ENCODE measurements at regions not wholly inside any gene's neighbourhood (a gene's known extent, or its start where the extent isn't known, plus 50 kb on each side); places are given as distances from the start of the nearest gene placed in this dataset.

DNA sequence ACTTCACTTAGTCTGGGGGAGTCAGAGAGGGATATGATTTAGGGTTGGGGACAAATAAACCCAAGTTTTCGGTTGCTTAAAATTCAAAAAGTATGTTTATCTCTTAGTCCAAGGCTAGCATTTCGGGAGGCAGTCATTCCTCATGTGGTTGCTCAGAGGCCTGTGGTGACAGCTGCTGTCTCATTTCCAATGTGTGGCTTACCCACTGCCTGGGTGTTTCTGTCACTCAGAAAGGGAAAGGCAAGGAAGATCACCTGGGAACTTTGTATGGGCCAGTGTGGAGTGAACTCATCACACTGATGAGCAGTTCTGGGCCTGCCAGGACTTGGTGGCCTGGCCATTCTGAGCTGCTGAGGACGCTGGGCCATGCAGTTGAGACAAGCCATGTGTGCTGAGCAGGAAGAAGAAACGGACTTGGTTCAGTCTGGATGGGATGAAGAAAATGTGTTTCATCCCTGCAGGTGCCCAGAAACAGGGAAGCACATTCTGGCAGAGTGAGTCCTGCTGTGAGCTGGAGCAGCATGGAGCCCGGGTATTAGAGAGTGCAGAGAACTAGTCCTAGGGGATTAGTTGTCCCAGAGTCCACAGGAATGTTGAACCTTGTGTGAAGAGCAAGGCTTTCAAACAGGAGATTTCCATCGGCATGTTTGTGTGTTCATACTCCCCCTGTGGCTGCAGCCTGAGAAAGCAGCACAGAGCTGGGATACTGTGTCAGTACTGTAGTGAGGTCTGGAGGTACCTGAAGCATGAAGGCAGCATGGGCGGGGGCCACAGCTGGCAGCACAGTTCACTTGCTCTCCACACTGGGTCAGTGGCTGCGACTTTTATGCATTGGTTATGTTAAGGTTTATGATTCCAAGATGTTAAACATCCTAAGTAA, 211.1 kb upstream of the IGFBP3 start:
- H3K4me3 ChIP-seq (ENCODE audit: low read depth, low read length), result no peak overlapping the region
- no peak overlapping the region for H3K27ac ChIP-seq (ENCODE audit: low read depth, low read length)
- TF ChIP-seq, protein P1, sequence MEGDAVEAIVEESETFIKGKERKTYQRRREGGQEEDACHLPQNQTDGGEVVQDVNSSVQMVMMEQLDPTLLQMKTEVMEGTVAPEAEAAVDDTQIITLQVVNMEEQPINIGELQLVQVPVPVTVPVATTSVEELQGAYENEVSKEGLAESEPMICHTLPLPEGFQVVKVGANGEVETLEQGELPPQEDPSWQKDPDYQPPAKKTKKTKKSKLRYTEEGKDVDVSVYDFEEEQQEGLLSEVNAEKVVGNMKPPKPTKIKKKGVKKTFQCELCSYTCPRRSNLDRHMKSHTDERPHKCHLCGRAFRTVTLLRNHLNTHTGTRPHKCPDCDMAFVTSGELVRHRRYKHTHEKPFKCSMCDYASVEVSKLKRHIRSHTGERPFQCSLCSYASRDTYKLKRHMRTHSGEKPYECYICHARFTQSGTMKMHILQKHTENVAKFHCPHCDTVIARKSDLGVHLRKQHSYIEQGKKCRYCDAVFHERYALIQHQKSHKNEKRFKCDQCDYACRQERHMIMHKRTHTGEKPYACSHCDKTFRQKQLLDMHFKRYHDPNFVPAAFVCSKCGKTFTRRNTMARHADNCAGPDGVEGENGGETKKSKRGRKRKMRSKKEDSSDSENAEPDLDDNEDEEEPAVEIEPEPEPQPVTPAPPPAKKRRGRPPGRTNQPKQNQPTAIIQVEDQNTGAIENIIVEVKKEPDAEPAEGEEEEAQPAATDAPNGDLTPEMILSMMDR (IDR thresholded peaks at IDR 0.05; ENCODE audit: low read depth, low read length), result peak; percentile 49
- H3K9me3 ChIP-seq (ENCODE audit: control insufficient read depth, insufficient read depth, low read length), result no peaks in the 10 kb centered on the region
- POLR2A ChIA-PET, result no interaction called here
- CTCF ChIA-PET, result interaction anchor here (0.7 to 1.6 kb wide), 4 partner anchors 14 to 227 kb away, joined by 3 to 20 read pairs (median 3); no protein-coding TSS in a partner anchor
- no peaks in the 10 kb centered on the region for H3K27me3 ChIP-seq (ENCODE audit: control insufficient read depth, insufficient read depth, low read length)
- DNase-seq (ENCODE audit: low read depth, low spot score), result no peak

DNA sequence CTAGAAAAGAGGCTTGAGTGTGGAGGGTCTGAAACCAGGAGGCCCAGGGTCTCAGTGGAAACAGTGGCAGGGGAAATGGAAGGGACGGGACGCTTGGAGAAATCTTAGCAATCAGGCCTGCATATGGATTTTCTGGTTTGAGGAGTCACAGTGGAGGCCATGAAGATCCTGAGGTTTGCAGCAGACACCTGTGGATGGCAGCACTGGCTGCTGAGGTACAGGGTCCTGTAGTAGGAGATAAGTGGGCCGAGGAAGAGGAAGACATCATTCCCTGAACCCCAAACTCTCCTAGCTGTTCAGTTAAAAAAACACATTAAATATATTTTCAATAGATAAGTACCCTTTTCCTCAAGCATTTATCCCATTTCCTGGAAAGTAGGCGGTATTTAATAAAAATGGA, 208.8 kb upstream of the IGFBP3 start:
- POLR2A ChIA-PET, result no interaction called here
- Histone ChIP-seq H3K4me3 (ENCODE audit: low read depth, low read length) (no peak overlapping the region), H3K9me3 (ENCODE audit: control insufficient read depth, insufficient read depth, low read length) (no peaks in the 10 kb centered on the region), H3K27me3 (ENCODE audit: control insufficient read depth, insufficient read depth, low read length) (no peaks in the 10 kb centered on the region), H3K27ac (ENCODE audit: low read depth, low read length) (no peak overlapping the region)
- TF ChIP-seq, protein P1 (IDR thresholded peaks at IDR 0.05; ENCODE audit: low read depth, low read length), result no peak
- DNase-seq (ENCODE audit: low read depth, low spot score), result no peak
- CTCF ChIA-PET, result interaction anchor here (1.6 kb wide), 1 partner anchor 207 kb away, joined by 4 read pairs; no protein-coding TSS in a partner anchor

DNA sequence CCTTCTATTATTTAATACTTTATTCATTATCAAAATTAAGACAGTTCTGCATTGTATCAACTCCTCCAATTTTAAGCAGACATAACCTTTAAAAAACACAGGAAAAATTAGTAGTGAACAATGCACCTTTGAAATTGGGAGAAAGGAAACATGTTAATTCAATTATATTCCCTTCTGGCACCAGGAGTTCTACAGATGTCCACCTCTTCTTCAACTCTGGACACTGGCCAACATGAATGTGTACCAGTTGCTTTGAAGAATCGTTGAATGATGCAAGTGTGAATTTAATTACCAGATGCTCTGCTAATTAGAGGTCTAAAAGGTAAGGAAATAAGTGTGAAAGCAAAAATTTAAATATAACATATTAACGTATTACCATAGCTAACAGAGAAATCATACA, 206.7 kb upstream of the IGFBP3 start:
- ChIA-PET POLR2A (no interaction called here), CTCF (interaction anchor here (1.0 kb wide), 1 partner anchor 205 kb away, joined by 4 read pairs; no protein-coding TSS in a partner anchor)

DNA sequence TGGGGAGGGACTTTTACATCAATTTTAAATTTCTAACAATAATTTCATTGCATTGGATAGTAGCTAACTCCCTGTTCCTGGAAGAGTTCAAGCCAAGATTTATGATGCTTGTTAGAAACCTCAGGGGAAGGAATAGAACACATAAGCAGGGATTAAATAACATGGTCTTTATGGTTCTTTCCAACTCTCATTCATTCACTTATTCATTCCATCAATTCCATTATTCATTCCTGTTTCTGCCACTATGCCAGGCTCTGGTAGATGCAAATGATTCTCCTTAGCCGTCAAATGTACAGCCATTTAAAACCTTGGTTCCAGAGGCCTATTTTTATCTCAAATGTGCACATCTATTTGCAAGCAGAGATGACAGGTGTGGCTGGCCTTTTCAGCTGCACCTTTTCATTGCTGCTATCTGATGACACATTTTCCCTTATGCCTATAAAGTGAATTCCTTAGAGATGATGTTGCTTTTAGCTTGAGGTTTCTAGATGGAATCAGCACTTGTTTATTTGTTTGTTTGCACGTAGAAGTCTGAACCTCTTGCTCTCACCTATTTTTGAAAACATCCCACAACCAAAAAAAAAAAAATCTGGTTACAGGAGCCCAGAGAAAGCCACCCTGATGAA, 205.7 kb upstream of the IGFBP3 start:
- no peak overlapping the region for H3K4me3 ChIP-seq (ENCODE audit: low read depth, low read length)
- ChIA-PET POLR2A (no interaction called here), CTCF (no interaction called here)
- H3K27me3 ChIP-seq (ENCODE audit: control insufficient read depth, insufficient read depth, low read length), result no peaks in the 10 kb centered on the region
- TF ChIP-seq, protein P1 (IDR thresholded peaks at IDR 0.05; ENCODE audit: low read depth, low read length), result no peak
- no peak for DNase-seq (ENCODE audit: low read depth, low spot score)
- no peak overlapping the region for H3K27ac ChIP-seq (ENCODE audit: low read depth, low read length)
- no peaks in the 10 kb centered on the region for H3K9me3 ChIP-seq (ENCODE audit: control insufficient read depth, insufficient read depth, low read length)

More for the DNA sequence above, 206.7 kb upstream of the IGFBP3 start:
- H3K27ac ChIP-seq (ENCODE audit: low read depth, low read length), result no peak overlapping the region
- H3K4me3 ChIP-seq (ENCODE audit: low read depth, low read length), result no peak overlapping the region
- TF ChIP-seq, protein P1 (IDR thresholded peaks at IDR 0.05; ENCODE audit: low read depth, low read length), result no peak
- no peak for DNase-seq (ENCODE audit: low read depth, low spot score)
- H3K27me3 ChIP-seq (ENCODE audit: control insufficient read depth, insufficient read depth, low read length), result no peaks in the 10 kb centered on the region
- no peaks in the 10 kb centered on the region for H3K9me3 ChIP-seq (ENCODE audit: control insufficient read depth, insufficient read depth, low read length)
